Smooth muscle cell (in vitro differentiated cells): ENCODE measurements at regions not wholly inside any gene's neighbourhood (a gene's known extent, or its start where the extent isn't known, plus 50 kb on each side); places are given as distances from the start of the nearest gene placed in this dataset.

Experiments
- DNase-seq: peaks from one replicate; lab custom pipeline; 2025; ENCODE audit not compliant: unreplicated experiment; lab: John Stamatoyannopoulos, UW
- H2AFZ ChIP-seq: fragments of 200-600 bp; sonication (generic); 2 replicates; pipeline ENCODE4 v1.6.0; 2016; ENCODE audit warnings: antibody characterized with exemption, low read depth, mild to moderate bottlenecking
- H3F3A ChIP-seq: fragments of 200-600 bp; sonication (generic); 2 replicates; pipeline ENCODE4 v1.6.0; 2017; ENCODE audit warnings: antibody characterized with exemption, low read depth
- H3K27ac ChIP-seq: fragments of 200-600 bp; sonication (generic); 2 replicates; pipeline ENCODE4 v1.5.1; 2016; ENCODE audit warnings: low read depth, mild to moderate bottlenecking
- H3K27me3 ChIP-seq: fragments of 200-600 bp; sonication (generic); 2 replicates; pipeline ENCODE4 v1.6.1; 2016; ENCODE audit warnings: low read depth, mild to moderate bottlenecking
- H3K36me3 ChIP-seq: fragments of 200-600 bp; sonication (generic); 2 replicates; pipeline ENCODE4 v1.5.1; 2016; ENCODE audit warnings: low read depth
- H3K4me1 ChIP-seq: fragments of 200-600 bp; sonication (generic); 2 replicates; pipeline ENCODE4 v1.5.1; 2016; ENCODE audit warnings: low read depth
- H3K4me2 ChIP-seq: fragments of 200-600 bp; sonication (generic); 2 replicates; pipeline ENCODE4 v1.6.0; 2016; ENCODE audit warnings: mild to moderate bottlenecking
- H3K4me3 ChIP-seq: fragments of 200-600 bp; sonication (generic); 2 replicates; pipeline ENCODE4 v1.5.1; 2016; ENCODE audit warnings: mild to moderate bottlenecking
- H3K79me2 ChIP-seq: fragments of 200-600 bp; sonication (generic); 2 replicates; pipeline ENCODE4 v1.6.0; 2016; ENCODE audit warnings: low read depth, mild to moderate bottlenecking
- H3K9ac ChIP-seq: fragments of 200-600 bp; sonication (generic); 2 replicates; pipeline ENCODE4 v1.6.0; 2016; ENCODE audit warnings: low read depth
- H3K9me3 ChIP-seq: fragments of 200-600 bp; sonication (generic); replicated peaks from 2 replicates; pipeline ENCODE4 v1.5.1; 2016; ENCODE audit warnings: low read depth
- H4K20me1 ChIP-seq: fragments of 200-600 bp; sonication (generic); 2 replicates; pipeline ENCODE4 v1.6.0; 2016; ENCODE audit warnings: low read depth
- CTCF ChIP-seq: fragments of 200-600 bp; sonication (generic); IDR thresholded peaks from 2 replicates; pipeline ENCODE4 v1.5.1; 2017; ENCODE audit warnings: borderline replicate concordance, mild to moderate bottlenecking, antibody characterized with exemption; ENCODE audit not compliant: insufficient read depth, poor library complexity, severe bottlenecking
- WGBS: methylation state at CpG from one replicate; pipeline ENCODE4 v1.1.7; 2016; ENCODE audit warnings: low lambda C conversion rate; 5-methylcytosine and 5-hydroxymethylcytosine counted together

- Histone ChIP-seq H2AFZ (no peak overlapping the region), H3K9me3 (no peaks in the 10 kb centered on the region), H3K36me3 (no peaks in the 10 kb centered on the region), H3F3A (no peaks in the 10 kb centered on the region), H3K27me3 (peaks cover 8% of the 10 kb centered on the region), H4K20me1 (no peaks in the 10 kb centered on the region), H3K27ac (no peak overlapping the region), H3K9ac (no peak overlapping the region), H3K4me1 (peaks cover 12% of the 10 kb centered on the region), H3K79me2 (no peaks in the 10 kb centered on the region), H3K4me2 (no peak overlapping the region), H3K4me3 (no peak overlapping the region)
- 94% methylated on average over 16 of the region's 16 CpGs for WGBS
- no peak for DNase-seq
- TF ChIP-seq CTCF, result no peak
These were observed 95.7 kb downstream of the CMPK2 start for GRCh38 chr2:6770006-6770405.

- peak overlapping the region; percentile 44 for H2AFZ ChIP-seq
- H3K4me3 ChIP-seq, result peak overlapping the region; percentile 58
These were observed 93.8 kb downstream of the CMPK2 start for GRCh38 chr2:6771634-6772611.

GRCh38 chr2:6773007-6773693 lies 92.6 kb downstream of the CMPK2 start:
- peak overlapping the region; percentile 58 for H3K4me3 ChIP-seq
- peak; percentile 97 for TF ChIP-seq CTCF
- H3K36me3 ChIP-seq, result no peaks in the 10 kb centered on the region
- no peaks in the 10 kb centered on the region for H3F3A ChIP-seq
- peak overlapping the region; percentile 96 for H3K4me2 ChIP-seq
- peak overlapping the region; percentile 89 for H2AFZ ChIP-seq
- peak overlapping the region; percentile 3 for H3K27ac ChIP-seq
- H3K9me3 ChIP-seq, result no peaks in the 10 kb centered on the region
- peaks cover 12% of the 10 kb centered on the region for H3K4me1 ChIP-seq
- DNase-seq, result peak; percentile 46
- 15% methylated on average over 29 of the region's 29 CpGs for WGBS
- no peaks in the 10 kb centered on the region for H4K20me1 ChIP-seq
- no peak overlapping the region for H3K9ac ChIP-seq
- H3K27me3 ChIP-seq, result peaks cover 8% of the 10 kb centered on the region
- H3K79me2 ChIP-seq, result no peaks in the 10 kb centered on the region

More at GRCh38 chr2:6771634-6772611, 93.8 kb downstream of the CMPK2 start:
- Histone ChIP-seq H3K36me3 (no peaks in the 10 kb centered on the region), H3K27ac (no peak overlapping the region), H3K27me3 (peaks cover 8% of the 10 kb centered on the region), H3K9me3 (no peaks in the 10 kb centered on the region), H3F3A (no peaks in the 10 kb centered on the region), H3K4me2 (peak overlapping the region; percentile 96), H3K9ac (no peak overlapping the region), H3K79me2 (no peaks in the 10 kb centered on the region), H4K20me1 (no peaks in the 10 kb centered on the region), H3K4me1 (peaks cover 12% of the 10 kb centered on the region)
- TF ChIP-seq CTCF, result no peak
- no peak for DNase-seq
- WGBS, result 72% methylated on average over 19 of the region's 19 CpGs
